ENCODE measurements at regions not wholly inside any gene's neighbourhood (a gene's known extent, or its start where the extent isn't known, plus 50 kb on each side); places are given as distances from the start of the nearest gene placed in this dataset.

DNA sequence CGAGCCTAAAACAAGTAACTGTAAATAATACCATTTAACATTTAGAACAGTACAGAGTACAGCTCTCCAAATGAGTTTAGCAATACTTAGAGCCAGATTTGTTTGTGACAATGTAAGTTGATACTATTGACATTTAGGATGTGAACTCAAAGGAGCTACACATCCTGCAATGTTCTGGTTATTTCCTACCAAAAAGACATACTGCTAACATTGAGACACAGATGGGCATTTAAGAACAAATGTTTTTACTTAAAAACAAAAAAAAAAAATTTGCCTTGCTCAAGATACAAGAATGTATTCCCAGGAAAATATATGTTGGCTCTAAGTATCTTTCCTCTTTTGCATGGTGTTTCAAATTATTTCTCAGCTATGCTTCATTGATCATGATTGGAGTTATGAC, 1464.8 kb upstream of the PRMT6 start:
- 100% methylated on average over 1 of the region's 1 CpG for WGBS (ENCODE audit: insufficient coverage)
- intact Hi-C loops (cut with micrococcal nuclease): no loop called here
- Histone ChIP-seq H3K4me2 (replicated peaks; ENCODE audit: extremely low read depth, low read length, poor library complexity, severe bottlenecking) (no peak overlapping the region), H2AFZ (ENCODE audit: insufficient read depth, low read depth, low read length, poor library complexity, severe bottlenecking) (no peak overlapping the region), H4K20me1 (ENCODE audit: insufficient read depth, low read length) (no peaks in the 10 kb centered on the region), H3K9ac (ENCODE audit: insufficient read depth, low read length, poor library complexity, severe bottlenecking) (no peak overlapping the region), H3K27ac (ENCODE audit: low read depth in 1 of 2, low read length in 2 of 2) (no peak overlapping the region), H3K4me3 (replicated peaks in 1 of 3; ENCODE audit: low read depth in 2 of 3, low read length in 3 of 3) (no peak overlapping the region), H3K79me2 (ENCODE audit: insufficient read depth, low read length) (no peaks in the 10 kb centered on the region), H3K9me3 (replicated peaks in 1 of 2; ENCODE audit: control insufficient read depth in 1 of 2, insufficient read depth in 1 of 2, low read length in 2 of 2) (peaks cover 0 to 6% of the 10 kb centered on the region in 2 donors), H3K36me3 (replicated peaks in 1 of 2; ENCODE audit: control insufficient read depth in 1 of 2, insufficient read depth in 2 of 2, low read length in 2 of 2) (no peaks in the 10 kb centered on the region), H3K27me3 (ENCODE audit: control insufficient read depth in 2 of 2, insufficient read depth in 2 of 2, low read length in 2 of 2) (no peaks in the 10 kb centered on the region), H3K4me1 (ENCODE audit: control insufficient read depth in 1 of 2, insufficient read depth in 2 of 2, low read length in 2 of 2) (no peaks in the 10 kb centered on the region)
- no peak overlapping the region for H3K27ac Mint-ChIP-seq
- no peaks in the 10 kb centered on the region for H3K36me3 Mint-ChIP-seq
- H3K9me3 Mint-ChIP-seq: peaks cover 0 to 8% (median 0%) of the 10 kb centered on the region in 7 donors
- no peak for DNase-seq
- H3K27me3 Mint-ChIP-seq (ENCODE audit: low read depth in 3 of 3): peaks cover 0 to 1% (median 0%) of the 10 kb centered on the region in 3 donors
- no peak overlapping the region for H3K4me3 Mint-ChIP-seq
- no peaks in the 10 kb centered on the region for H3K4me1 Mint-ChIP-seq
- TF ChIP-seq, protein P1, sequence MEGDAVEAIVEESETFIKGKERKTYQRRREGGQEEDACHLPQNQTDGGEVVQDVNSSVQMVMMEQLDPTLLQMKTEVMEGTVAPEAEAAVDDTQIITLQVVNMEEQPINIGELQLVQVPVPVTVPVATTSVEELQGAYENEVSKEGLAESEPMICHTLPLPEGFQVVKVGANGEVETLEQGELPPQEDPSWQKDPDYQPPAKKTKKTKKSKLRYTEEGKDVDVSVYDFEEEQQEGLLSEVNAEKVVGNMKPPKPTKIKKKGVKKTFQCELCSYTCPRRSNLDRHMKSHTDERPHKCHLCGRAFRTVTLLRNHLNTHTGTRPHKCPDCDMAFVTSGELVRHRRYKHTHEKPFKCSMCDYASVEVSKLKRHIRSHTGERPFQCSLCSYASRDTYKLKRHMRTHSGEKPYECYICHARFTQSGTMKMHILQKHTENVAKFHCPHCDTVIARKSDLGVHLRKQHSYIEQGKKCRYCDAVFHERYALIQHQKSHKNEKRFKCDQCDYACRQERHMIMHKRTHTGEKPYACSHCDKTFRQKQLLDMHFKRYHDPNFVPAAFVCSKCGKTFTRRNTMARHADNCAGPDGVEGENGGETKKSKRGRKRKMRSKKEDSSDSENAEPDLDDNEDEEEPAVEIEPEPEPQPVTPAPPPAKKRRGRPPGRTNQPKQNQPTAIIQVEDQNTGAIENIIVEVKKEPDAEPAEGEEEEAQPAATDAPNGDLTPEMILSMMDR (IDR thresholded peaks at IDR 0.05): no peak

- TF ChIP-seq, protein P1 (IDR thresholded peaks at IDR 0.05): no peak
- Histone ChIP-seq H3K9ac (ENCODE audit: insufficient read depth, low read length, poor library complexity, severe bottlenecking) (no peak overlapping the region), H3K4me1 (ENCODE audit: control insufficient read depth in 1 of 2, insufficient read depth in 2 of 2, low read length in 2 of 2) (no peaks in the 10 kb centered on the region), H3K36me3 (replicated peaks in 1 of 2; ENCODE audit: control insufficient read depth in 1 of 2, insufficient read depth in 2 of 2, low read length in 2 of 2) (no peaks in the 10 kb centered on the region), H3K4me3 (replicated peaks in 1 of 3; ENCODE audit: low read depth in 2 of 3, low read length in 3 of 3) (no peak overlapping the region), H3K27ac (ENCODE audit: low read depth in 1 of 2, low read length in 2 of 2) (no peak overlapping the region), H3K79me2 (ENCODE audit: insufficient read depth, low read length) (no peaks in the 10 kb centered on the region), H3K4me2 (replicated peaks; ENCODE audit: extremely low read depth, low read length, poor library complexity, severe bottlenecking) (no peak overlapping the region), H3K27me3 (ENCODE audit: control insufficient read depth in 2 of 2, insufficient read depth in 2 of 2, low read length in 2 of 2) (no peaks in the 10 kb centered on the region), H4K20me1 (ENCODE audit: insufficient read depth, low read length) (no peaks in the 10 kb centered on the region), H2AFZ (ENCODE audit: insufficient read depth, low read depth, low read length, poor library complexity, severe bottlenecking) (no peak overlapping the region), H3K9me3 (replicated peaks in 1 of 2; ENCODE audit: control insufficient read depth in 1 of 2, insufficient read depth in 1 of 2, low read length in 2 of 2) (no peaks in the 10 kb centered on the region)
- Mint-ChIP-seq H3K9me3 (peaks cover 0 to 6% (median 0%) of the 10 kb centered on the region in 7 donors), H3K4me1 (no peaks in the 10 kb centered on the region), H3K27me3 (ENCODE audit: low read depth in 3 of 3) (no peaks in the 10 kb centered on the region), H3K27ac (no peak overlapping the region), H3K4me3 (no peak overlapping the region), H3K36me3 (no peaks in the 10 kb centered on the region)
- intact Hi-C loops (cut with micrococcal nuclease): no loop called here
- DNase-seq: no peak
- WGBS (ENCODE audit: insufficient coverage): no CpG with 5 or more reads among the region's 2 CpGs
Observed at GRCh38 chr1:105608713-105609112, 1447.8 kb upstream of the PRMT6 start.
